ENCODE measurements at regions not wholly inside any gene's neighbourhood (a gene's known extent, or its start where the extent isn't known, plus 50 kb on each side); places are given as distances from the start of the nearest gene placed in this dataset.

GRCh38 chr6:156628805-156629204 lies 148.4 kb upstream of the ARID1B start:
- TF ChIP-seq CTCF (IDR thresholded peaks at IDR 0.05) (no peak), POLR2AphosphoS5 (IDR thresholded peaks at IDR 0.05) (no peak), POLR2A (IDR thresholded peaks at IDR 0.05) (no peak)

Data from breast epithelium (tissue), 3 donors.